Erythroblast (primary cell): ENCODE measurements at regions not wholly inside any gene's neighbourhood (a gene's known extent, or its start where the extent isn't known, plus 50 kb on each side); places are given as distances from the start of the nearest gene placed in this dataset.

ENCODE experiments used
- GATA1 ChIP-seq: IDR thresholded peaks from 2 replicates; pipeline ENCODE4 v1.6.1; 2011; ENCODE audit warnings: low read depth, mild to moderate bottlenecking, control low read depth, low read length, moderate library complexity
- POLR2A ChIP-seq: IDR thresholded peaks from 2 replicates; pipeline ENCODE4 v1.6.1; 2011; ENCODE audit warnings: mild to moderate bottlenecking, low read length

DNA sequence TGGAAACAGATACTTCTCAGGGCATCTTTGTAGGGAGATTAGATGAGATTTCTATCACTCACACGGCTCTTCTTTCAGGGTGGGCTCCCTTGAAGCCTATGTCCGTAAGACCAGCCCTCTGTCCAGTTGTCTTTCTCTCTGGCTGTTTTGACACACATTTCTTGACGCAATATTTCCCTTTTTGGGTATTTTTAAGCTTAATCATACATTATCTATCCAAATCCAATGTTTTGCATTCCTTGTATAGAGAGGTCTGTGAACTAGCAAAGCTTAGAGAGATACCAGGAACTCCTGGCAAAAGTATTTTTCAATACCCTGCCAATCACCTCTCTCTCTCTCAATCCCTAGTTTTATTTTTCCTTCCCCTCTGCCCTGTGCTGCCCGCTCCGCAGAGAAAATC lies 79.3 kb downstream of the EOMES start:
- TF ChIP-seq POLR2A (no peak), GATA1 (no peak)
